NCI-H2171 treated with DMSO at 0.1 percent for 48 hours (cell line): ENCODE measurements at regions not wholly inside any gene's neighbourhood (a gene's known extent, or its start where the extent isn't known, plus 50 kb on each side); places are given as distances from the start of the nearest gene placed in this dataset.

Experiments
- DNase-seq: peaks from one replicate; lab custom pipeline; 2025; lab: John Stamatoyannopoulos, UW

DNA sequence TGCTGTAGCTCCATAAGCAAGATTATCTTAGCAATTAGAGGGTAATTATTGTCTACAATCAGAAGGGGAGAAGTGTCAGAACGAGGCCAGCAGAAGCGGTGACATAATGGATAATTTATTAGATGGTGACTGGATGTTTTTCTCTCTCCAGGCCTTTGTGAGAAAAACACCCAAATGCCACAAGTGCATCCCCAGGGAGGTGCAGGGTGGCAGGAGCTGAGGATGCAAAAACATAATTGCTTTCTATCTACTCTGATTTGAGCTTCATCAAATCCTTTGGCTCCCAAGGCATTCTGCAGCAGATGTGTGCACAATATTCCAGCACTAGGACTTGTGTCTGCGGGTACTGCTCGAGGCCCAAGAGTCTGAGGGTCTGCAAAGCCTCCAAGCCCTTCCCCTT, 220.1 kb upstream of the SERP2 start:
- peak; percentile 14 for DNase-seq

DNA sequence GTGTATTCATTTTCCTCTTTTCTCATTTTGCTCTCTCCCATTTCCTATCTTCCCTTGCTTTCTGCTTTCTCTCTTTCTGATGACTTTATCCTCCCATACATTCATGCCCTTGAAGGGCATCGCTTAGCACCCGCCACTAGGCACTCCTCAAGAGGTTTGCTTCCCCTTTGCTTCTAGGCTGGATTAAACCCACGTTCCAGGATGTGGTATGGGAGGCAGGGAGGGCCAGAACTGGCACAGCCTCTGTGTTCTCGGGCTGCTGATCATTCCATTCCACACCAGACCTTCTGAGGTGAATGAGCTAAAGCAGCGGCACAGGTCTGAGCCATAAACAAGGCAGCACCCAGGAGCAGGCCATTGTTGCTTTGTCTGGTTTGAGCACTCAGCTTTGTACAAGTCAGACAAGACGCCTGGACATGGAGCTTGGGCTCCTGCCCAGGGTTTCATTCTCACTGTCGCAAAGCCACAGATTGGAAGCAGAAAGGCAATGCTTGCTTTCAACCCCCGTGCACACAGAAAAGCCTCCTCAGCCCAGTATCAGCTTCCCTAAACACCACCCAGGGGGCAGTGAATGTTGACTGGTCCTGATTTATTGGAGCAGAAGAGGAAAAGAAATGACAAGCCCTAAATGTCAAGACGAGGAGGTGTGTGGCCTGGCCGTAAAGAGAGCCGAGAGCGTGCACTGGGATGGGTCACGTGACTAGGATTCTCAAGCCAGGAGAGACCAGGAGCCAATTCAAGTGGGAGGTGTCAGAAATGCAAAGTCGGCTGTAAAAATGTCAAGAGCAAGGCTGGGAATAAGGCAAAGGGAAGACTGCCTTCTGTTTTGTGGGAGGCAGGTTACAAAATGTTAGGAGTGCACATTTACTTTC, 218.0 kb upstream of the SERP2 start:
- peak; percentile 52 for DNase-seq

DNA sequence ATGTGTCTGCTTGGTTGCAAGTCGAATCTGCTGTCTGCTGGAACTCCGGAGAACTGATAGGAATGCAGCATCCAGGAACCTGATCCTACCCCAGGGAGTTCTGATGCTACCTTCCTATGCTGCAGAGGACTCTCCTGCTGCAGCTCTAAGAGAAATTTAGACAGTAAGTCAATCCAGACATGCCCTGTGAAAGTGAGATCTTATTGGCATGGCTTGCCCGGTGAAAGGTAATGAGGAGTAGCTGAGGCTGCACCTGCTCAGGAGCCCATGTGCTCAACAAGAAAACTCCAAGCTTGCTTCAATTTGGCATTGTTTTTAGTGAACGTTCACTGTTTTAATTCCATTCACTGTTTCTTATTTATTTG, 217.3 kb upstream of the SERP2 start:
- no peak for DNase-seq

DNA sequence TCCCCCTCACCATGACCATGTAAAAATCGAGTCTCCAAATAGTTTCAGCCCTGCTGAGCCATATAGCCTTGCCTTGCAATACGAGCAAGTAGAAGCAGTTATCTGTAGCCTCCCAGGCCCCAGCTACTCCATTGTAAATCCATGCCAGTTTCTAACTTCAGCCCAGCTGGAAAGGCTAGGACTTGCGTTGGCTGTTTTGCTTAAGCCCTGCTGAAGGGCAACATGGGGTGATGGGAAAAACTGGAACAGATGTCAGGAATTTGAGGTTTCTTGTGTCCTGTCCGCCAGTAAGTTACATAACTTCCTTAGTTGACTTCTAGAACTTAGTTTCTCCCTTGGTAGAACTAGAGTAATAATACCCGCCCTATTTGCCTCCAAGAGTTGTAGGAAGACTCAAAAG, 216.0 kb upstream of the SERP2 start:
- no peak for DNase-seq

DNA sequence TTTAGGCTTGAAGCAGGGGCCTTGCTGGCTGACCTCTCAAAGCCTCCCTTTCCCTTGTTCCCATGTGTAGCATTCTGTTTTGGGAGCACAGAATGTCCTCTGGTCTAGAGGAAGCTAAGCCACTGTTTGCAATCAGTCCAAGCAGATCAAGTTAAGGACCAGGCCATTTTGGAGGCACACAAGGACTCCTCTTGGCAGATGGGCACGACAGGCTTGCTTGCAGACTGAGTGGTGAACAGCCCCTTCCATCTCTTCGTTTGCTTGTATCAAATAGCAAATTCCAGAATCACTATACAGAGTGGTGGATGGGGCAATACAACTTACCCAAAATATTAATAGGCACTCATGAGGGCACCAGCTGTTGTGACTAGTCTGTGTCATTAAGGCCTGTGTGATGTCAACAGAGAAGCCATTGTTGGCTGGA, 215.5 kb upstream of the SERP2 start:
- DNase-seq: no peak

DNA sequence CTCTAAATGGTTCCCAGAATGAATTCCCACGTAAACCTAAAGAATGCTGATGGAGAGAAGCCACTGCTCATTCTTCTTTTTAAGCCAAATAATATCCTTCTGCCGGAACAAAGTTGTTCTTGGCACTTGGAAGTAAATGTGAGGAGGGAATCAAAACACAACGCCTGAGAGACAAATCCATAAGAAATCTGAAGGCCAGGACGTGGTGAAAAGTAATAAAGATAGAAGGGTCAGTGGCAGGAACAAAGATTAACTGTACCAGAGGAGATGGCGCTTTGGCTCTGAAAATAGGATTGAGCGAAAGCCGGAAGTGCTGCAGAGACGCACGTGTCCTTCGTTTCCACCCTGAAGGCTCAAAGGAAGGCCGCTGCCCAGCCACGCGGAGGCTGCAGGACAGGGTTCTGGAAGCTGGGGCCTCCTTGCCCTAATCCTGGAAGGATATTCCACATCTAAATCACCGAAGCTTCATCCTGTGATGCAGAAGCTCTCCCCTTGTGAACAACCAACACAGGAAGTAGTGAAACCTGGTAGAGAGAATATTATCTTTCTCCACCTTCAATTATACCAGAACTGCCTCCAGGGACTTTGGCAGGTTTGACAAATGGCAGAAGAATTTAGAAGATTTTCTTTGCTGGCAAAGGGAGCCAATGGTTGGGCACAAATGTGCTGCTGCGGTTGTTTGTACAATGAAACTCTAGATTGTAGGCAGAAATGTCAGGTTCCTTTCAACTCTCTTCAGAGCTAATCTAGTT, 214.6 kb upstream of the SERP2 start:
- DNase-seq: no peak

DNA sequence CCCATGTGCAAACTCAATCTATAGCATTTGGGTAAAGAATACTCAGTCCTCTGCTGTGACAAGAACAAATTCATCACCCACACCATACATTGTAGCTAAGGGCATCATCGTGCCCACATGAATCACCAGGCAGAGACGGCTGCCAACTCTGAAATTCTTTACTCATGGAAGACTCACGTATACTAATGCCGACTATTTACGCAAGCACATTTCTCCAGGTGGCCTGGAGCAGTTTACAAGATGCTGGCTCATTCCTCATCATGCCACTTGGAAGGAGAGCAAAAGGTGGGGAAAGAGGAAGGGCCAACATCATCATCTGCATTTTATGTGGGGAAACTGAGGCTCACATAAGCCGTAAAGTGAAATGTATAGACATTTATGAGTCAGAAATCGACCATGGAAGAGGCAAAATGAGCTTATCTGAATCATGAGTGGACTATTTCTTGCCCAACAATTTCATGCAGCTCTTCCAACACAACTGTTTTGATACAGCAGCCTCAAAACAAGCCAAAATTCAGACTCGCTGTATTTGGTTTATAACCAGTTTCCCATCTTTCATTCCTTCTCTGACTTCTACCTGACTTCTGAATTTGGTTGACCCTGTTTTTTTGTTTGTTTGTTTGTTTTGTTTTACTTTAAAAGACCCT, 213.9 kb upstream of the SERP2 start:
- DNase-seq: no peak

DNA sequence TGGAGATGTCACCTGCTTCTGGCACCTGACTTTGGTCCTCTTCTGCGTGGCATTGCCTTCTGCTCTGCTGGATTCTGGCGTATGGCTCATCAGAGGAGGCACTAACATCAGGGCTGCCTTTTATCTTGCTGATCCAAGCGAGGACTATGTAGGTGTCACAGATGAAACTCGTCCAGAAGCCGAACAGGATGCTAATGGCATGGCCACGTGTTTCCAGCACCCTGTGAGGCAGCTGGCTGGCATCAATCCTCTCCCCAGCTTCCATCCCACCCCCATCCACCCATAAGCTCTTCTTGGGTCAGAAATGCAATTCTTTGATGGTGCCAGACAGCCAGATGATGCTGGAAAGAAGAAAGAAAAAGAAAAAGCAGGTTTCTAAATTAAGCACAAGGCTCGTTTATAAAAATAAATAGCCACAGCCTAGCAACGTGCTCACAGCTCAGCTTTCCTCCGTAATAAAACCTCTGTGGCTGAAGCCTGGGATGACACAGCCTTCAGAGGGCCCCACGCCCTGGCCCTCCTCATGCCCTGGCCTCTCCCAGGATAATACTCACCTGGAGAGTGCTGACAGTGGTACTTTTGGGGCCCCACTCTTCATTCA, 212.9 kb upstream of the SERP2 start:
- no peak for DNase-seq

DNA sequence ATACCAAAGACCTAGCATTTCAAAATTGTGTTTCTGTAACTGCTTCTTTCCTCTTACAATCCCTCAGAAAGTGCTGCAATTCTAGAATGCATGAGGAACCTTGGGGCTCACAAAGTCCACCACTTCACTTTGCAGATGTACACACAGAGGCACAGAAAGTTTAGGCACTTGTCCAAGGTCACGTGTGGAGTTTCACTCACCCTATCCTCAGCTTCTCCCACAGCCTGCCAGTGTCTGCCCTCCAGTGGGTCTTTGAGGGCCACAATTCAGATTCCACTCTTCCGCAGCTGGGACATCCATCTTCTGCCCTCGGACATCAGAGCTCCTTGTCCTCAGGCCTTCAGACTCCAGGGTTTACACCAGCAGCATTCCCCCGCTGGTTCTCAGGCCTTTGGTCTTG, 210.5 kb upstream of the SERP2 start:
- DNase-seq: no peak

DNA sequence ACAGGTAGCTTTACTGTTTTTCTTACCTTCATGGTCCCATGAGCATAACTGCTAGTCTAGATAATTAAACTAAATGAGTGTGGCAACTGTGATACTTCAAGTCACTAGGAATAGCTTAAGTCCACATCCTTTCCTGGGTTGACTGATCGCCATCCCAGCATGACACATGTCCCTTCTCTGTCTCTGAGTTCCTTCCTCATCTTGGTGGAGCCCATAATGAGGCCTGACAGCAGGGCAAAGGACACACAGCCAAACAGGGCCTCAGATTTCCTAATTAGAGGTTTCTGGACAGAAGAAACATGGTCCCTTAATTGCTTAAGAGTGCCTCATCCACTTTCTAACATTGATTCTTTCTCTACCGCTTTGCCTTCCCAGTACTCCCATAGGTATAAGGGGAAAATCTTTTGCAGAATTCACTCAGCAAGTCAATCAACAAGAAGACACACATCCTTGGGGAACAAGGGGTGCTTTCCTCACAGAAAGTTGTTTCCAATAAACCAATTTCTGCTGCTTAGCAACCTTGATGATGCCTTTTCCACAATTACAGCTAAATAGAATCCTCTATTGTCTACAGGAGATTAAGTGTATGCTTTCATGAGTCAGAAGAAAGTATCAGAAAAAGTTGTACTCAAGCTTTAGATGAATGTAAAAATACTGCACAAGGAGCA, 208.3 kb upstream of the SERP2 start:
- no peak for DNase-seq

DNA sequence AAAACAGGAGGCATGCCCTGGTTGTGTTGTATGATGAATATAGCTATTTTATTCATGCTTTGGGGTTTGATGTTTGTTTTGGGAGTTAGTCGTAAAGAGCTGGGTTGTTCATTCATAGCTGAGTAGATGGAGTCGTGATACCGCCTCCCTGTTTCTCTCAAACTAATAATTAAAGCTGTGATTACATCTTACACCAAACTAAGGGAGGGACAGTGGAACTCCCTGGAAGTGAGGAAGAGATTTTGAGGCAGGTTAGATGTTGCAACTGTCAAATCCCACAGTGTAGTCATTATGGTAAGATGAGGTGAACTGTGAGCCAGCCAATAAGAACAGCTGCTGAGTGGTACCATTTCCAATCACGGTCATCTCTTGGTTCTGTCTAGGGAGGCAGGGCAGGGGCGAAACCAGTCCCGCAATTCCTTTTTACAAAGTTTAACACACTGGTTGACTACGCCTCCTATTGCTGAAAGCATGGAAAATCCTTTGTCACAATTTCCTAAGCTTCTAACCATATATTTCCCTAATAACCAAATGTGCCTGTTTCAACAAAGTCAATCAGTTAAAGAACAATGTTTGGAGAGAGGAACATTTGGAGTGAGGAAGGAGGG, 207.6 kb upstream of the SERP2 start:
- no peak for DNase-seq

DNA sequence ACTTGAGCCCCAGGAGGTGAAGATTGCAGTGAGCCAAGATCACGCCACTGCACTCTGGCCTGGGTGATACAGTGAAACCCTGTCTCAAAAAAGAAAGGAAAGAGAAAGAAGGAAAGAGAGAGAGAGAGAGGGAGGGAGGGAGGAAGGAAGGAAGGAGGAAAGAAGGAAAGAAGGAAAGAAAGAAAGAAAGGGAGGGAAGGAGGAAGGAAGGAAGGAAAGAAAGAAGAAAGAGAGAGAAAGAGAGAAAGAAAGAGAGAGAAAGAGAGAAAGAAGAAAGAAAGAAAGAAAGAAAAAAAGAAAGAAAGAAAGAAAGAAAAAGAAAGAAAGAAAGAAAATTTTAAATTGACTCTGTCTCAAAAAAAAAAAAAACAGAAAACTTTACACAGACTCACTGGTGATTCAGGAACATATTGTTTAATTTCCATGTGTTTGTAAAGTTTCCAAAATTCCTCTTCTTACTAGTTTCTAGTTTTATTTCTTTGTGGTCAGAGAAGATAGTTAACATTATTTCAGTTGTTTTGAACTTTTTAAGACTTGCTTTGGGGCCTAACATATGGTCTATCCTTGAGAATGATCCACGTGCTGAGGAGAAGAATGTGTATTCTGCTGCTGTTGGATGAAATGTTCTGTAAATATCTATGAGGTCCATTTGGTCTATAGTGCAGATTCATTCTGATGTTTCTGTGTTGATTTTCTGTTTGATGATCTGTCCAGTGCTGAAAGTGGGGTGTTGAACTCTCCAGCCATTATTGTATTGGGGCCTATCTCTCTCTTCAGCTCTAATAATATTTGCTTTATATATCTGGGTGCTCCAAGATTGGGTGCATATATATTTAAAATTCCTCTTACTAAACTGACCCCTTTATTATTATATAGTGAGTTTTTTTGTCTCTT, 204.4 kb upstream of the SERP2 start:
- no peak for DNase-seq

DNA sequence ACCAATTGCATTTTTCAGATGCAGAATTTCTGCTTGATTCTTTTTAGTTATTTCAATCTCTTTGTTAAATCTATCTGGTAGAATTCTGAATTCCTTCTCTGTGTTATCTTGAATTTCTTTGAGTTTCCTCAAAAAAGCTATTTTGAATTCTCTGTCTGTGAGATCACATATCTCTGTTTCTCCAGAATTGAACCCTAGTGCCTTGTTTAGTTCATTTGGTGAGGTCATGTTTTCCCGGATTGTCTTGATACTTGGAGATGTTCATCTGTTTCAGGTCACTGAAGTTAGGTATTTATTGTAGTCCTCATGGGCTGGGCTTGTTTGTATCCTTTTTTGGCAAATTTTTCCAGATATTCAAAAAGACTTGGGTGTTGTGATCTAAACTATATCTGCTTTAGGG, 202.9 kb upstream of the SERP2 start:
- no peak for DNase-seq

DNA sequence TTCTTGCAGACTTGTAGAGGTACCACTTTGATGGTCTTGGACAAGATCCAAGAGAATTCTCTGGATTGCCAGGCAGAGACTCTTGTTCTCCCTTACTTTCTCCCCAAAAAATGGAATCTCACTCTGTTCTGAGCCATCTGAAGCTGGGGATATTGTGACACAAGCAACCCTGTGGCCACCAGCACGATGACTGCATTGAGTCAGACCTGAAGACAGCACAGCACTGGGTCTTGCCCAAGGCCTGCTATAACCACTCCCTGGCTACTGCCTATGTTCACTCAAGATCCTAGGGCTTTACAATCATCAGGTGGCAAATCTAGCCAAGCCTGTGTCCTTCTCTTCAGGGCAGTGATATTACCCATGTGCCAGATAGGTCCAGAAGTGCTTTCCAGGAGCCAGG, 202.5 kb upstream of the SERP2 start:
- DNase-seq: no peak

DNA sequence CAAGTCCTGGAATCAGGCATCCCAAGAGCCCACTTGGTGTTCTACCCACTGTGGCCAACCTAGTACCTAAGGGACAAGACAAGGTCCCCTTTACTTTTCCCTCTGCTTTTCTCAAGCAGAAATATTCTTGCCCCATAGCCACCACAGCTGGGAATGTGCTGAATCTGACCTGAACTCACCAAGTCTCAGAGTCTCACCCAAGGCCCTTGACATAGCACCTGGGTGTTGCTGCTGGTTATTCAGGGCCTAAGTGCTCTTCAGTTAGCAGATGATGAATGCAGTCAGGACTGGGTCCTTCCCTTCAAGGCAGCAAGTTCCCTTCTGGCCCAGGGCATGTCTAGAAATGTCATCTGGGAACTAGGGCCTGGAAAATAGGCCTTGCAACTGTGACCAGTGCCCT, 201.8 kb upstream of the SERP2 start:
- DNase-seq: no peak

DNA sequence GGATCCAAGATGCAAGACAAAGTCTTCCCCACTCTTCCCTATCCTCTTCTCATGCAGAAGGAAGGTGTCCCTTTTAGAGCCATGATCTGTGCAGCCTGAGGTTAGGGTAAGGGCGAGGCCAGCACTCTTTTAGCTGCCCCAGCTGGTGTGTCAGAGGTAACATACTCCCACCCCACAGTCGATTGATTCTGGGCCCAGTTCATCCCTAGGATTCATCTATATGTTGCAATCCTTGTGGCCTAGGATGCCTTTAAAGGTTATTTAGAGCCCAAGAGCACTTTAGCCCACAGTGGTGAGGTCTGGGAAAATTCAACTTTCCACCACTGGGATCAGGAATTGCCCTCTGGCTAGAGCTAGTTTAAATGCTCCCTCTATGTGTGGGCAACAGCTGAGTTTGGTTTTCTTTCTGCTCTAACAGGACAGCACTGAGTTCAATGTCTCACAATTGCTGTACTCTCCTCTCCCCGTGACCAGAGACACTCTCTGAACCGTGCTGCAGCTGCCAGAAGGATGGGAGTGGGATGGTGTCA, 201.3 kb upstream of the SERP2 start:
- no peak for DNase-seq

DNA sequence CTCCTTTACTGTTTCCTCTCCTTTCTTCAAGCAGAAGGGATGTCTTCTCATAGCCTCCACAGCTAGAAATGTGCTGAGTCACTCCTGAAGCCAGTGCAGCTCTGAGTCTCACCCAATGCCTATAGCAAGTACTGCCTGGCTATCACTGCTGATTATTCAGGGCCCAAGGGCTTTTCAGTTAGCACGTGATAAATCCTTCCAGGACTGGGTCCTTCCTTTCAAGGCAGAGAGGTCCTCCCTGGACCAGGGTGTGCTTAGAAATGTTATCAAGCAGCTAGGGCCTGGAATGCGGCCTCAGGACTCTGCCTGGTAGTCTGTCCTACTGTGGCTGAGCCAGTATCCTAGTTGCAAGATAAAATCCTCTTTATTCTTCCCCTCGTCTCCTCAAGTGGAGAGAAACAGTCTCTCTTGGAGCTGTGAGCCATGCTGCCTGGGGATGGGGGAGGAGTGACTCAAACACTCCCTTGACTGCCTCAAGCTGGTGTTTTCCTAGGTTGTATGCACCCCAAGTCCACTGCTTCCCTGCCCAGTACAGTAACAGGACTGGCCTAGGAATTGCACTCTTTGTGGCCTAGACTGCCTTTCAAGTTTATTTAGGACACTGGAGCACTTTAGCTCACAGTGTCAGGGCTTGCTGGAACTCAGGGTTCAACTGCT, 198.7 kb upstream of the SERP2 start:
- DNase-seq: no peak

DNA sequence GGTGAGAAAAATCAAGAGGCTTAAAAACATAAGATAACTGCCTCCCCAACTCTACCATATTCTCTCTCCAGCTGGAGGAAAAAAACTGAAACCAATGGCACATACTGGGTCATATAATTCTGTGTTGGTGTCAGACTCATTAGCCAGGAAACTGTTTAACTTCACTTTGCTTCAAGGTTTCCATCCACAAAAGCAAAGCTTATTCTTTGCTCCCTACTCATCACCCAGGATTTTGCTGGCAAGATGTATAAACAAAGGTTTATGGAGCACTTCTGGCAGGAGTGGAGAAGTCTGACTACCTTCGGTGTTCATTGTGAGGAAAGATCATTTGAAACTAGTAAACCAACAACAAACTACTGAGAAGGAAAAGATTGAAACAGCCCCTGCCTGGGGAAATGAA, 197.5 kb upstream of the SERP2 start:
- no peak for DNase-seq

DNA sequence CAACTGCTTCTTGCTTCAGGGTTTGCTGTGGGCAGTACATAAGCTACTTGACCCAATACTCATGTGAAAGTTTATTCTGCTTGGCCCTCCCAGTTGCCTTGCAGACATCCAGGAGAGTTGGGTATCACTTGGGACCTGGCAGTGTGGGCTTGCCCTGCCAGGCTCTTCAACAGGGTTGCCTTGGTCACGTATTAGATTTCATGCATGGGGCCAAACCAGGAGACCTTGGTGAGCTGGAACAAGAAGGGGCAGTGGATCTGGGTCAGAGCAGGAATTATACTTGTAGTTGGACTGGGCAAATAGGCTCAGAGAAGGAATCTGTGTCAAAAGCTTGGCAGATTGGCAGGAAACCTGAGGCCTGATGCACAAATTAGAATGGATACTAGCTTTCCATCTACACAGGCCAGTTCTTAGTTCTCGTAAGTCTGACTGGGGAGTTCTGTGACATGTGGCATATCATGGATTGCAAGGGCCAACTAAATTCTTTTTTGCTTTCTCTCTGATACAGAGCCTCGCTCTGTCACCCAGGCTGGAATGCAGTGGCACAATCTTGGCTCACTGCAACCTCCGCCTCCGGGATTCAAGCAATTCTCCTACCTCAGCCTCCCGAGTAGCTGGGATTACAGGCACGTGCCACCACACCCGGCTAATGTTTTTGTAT, 192.6 kb upstream of the SERP2 start:
- DNase-seq: no peak
